Effector memory CD8-positive, alpha-beta T cell (primary cell): ENCODE measurements at regions not wholly inside any gene's neighbourhood (a gene's known extent, or its start where the extent isn't known, plus 50 kb on each side); places are given as distances from the start of the nearest gene placed in this dataset.

Source experiments
- ATAC-seq: fragments of 150-1000 bp; cut with Tn5 transposase; replicated peaks from 2 replicates; pipeline ENCODE4 v1.10.0; 2021; ENCODE audit warnings: mild to moderate bottlenecking, moderate library complexity
- DNase-seq, 3 experiments: peaks; one replicate each; pipeline ENCODE4 v3.0.0; 2021
- H3K27ac Mint-ChIP-seq, 2 donors: one replicate each; pipeline ENCODE4 v1.8.0; 2022; ENCODE audit warnings: mild to moderate bottlenecking in 2 of 2, mixed read lengths in 2 of 2, moderate library complexity in 2 of 2
- H3K27me3 Mint-ChIP-seq, 2 donors: one replicate each; pipeline ENCODE4 v1.8.0; 2022; ENCODE audit warnings: mixed read lengths in 2 of 2
- H3K36me3 Mint-ChIP-seq: one replicate; pipeline ENCODE4 v1.8.0; 2022; ENCODE audit warnings: mild to moderate bottlenecking, moderate library complexity, mixed read lengths; ENCODE audit not compliant: insufficient read depth
- H3K4me1 Mint-ChIP-seq, 2 donors: one replicate each; pipeline ENCODE4 v1.8.0; 2022; ENCODE audit warnings: low read depth in 2 of 2, mixed read lengths in 2 of 2
- H3K4me3 Mint-ChIP-seq, 2 donors: one replicate each; pipeline ENCODE4 v1.8.0; 2022; ENCODE audit warnings: mild to moderate bottlenecking in 2 of 2, mixed read lengths in 2 of 2, moderate library complexity in 2 of 2
- H3K9me3 Mint-ChIP-seq, 2 donors: one replicate each; pipeline ENCODE4 v1.8.0; 2022; ENCODE audit warnings: mixed read lengths in 2 of 2

GRCh38 chr1:98345417-98345816 is 316.1 kb upstream of the SNX7 start:
- Mint-ChIP-seq H3K9me3 (peaks cover 0 to 1% of the 10 kb centered on the region in 2 donors), H3K36me3 (no peaks in the 10 kb centered on the region), H3K4me3 (no peak overlapping the region), H3K4me1 (peaks cover 1 to 5% of the 10 kb centered on the region in 2 donors), H3K27me3 (no peaks in the 10 kb centered on the region), H3K27ac (no peak overlapping the region)
- ATAC-seq (no peak), DNase-seq (no peak)

DNA sequence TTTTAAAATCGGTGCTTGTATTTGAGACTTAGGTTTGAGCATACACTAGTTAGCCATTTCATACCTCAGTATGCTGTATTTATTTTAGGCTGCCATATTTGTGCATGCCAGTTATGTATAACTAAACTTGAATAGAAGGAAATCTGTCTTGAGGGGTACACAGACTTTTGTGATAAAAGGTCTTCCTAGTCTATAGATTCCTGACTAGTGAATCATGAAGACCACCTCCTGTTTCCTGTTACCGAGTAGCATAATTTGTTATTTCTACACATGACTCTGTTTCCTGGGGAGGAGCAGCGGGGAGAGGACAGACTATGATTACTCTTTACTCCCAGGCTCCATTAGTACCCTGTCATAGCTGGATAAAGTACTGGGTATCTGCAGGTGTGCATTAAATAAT is 316.8 kb upstream of the SNX7 start:
- H3K27ac Mint-ChIP-seq = no peak overlapping the region
- H3K4me3 Mint-ChIP-seq = no peak overlapping the region
- ATAC-seq (no peak), DNase-seq (no peak)
- H3K36me3 Mint-ChIP-seq = no peaks in the 10 kb centered on the region
- peaks cover 0 to 1% of the 10 kb centered on the region in 2 donors for H3K9me3 Mint-ChIP-seq
- H3K27me3 Mint-ChIP-seq = no peaks in the 10 kb centered on the region
- H3K4me1 Mint-ChIP-seq = peaks cover 1 to 5% of the 10 kb centered on the region in 2 donors

DNA sequence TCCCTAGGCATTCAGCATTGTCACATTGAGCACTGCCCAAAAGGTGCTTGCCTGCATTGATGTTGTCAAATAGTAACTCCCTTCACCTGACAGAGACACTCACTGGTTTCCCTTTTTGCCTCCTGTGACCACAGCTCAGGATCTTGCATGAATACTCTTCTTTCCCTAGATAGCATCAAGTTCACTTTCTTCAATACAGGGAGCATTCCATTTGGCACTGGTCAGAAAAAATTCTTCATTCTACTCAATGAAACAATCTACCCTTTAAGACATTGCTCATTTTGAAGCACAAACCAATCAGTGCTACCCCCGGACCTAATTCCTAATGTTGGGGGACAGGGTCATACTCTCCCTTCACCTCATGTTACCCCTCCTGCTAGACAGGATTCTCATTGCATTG is 319.0 kb upstream of the SNX7 start:
- ATAC-seq (no peak), DNase-seq (no peak)
- H3K4me1 Mint-ChIP-seq = peaks cover 1 to 5% of the 10 kb centered on the region in 2 donors
- no peaks in the 10 kb centered on the region for H3K36me3 Mint-ChIP-seq
- H3K4me3 Mint-ChIP-seq = no peak overlapping the region
- H3K9me3 Mint-ChIP-seq = no peaks in the 10 kb centered on the region
- peak overlapping the region in 1 of 2 donors; percentile 38 for H3K27ac Mint-ChIP-seq
- peaks cover 0 to 2% of the 10 kb centered on the region in 2 donors for H3K27me3 Mint-ChIP-seq

DNA sequence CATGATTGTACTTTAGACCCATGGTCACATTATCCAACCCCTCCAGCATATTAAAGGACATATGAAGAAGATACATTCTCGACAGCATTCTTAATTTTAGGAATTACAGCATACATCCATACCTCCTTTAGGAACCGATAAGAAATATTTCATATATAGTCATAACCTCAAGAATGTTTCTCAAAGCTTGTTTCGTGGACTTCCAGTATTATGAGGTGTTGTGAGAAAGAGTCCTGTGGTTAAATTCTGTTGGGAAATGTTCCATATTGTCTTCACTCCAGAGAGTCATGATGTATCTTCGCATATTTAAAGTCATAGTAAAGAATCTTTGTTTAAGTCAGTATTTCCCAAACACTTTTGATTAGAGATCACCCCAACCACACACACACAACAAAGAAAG is 321.0 kb upstream of the SNX7 start:
- H3K36me3 Mint-ChIP-seq = no peaks in the 10 kb centered on the region
- H3K9me3 Mint-ChIP-seq = no peaks in the 10 kb centered on the region
- H3K27ac Mint-ChIP-seq = no peak overlapping the region
- DNase-seq (no peak), ATAC-seq (no peak)
- H3K27me3 Mint-ChIP-seq = peaks cover 0 to 7% of the 10 kb centered on the region in 2 donors
- H3K4me3 Mint-ChIP-seq = no peak overlapping the region
- H3K4me1 Mint-ChIP-seq = peaks cover 4 to 5% of the 10 kb centered on the region in 2 donors

DNA sequence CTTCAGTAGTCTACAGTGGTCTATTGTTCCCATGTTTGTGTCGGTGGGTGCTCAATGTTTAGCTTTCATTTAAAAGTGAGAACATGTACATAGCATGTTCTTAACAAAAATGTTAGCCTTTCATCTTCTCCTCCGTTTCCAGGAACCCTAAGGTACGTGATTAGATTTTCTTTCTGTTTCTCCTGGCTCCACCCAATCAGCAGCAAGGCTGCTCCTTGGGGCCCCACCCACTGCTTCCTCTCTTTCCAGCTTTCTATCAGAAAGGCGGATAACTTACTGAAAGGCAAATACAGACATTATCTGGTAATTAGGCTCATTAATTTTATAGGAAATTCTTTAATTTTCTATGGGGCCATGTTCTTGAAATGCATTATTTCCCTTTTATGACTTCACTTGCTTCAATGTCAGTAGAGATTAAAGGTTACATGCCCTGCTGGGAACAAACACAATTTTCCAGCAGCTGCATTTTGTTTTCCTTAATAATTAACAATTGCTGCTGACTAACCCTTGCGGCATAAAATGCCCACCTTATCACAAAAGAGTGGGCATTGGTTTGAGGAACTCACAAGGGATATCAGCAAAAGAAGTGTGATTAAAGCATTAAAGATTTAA is 324.9 kb upstream of the SNX7 start:
- DNase-seq (no peak), ATAC-seq (no peak)
- peaks cover 0 to 7% of the 10 kb centered on the region in 2 donors for H3K27me3 Mint-ChIP-seq
- no peaks in the 10 kb centered on the region for H3K9me3 Mint-ChIP-seq
- H3K27ac Mint-ChIP-seq = no peak overlapping the region
- no peak overlapping the region for H3K4me3 Mint-ChIP-seq
- no peaks in the 10 kb centered on the region for H3K36me3 Mint-ChIP-seq
- peaks cover 14 to 16% of the 10 kb centered on the region in 2 donors for H3K4me1 Mint-ChIP-seq

- Mint-ChIP-seq H3K9me3 (no peaks in the 10 kb centered on the region), H3K4me3 (no peak overlapping the region)
These were observed 327.6 kb upstream of the SNX7 start for GRCh38 chr1:98333936-98334335.

DNA sequence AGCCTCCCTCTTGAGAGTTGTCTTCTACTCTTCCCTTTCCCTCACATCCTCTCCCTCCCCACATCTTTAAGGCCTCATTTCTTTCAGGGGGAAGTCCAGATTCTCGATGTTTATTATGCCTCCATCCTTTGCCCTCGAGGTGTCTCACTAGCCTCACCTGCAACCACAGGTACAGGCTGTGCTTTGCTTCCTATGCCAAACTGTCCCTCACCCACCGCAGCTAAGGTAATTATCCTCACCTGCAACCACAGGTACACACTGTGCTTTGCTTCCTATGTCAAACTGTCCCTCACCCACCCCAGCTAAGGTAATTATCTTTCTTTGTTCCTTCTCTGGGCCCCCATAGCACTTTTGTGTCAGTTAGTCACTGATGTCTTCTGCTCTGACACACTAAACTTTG is 328.1 kb upstream of the SNX7 start:
- no peaks in the 10 kb centered on the region for H3K9me3 Mint-ChIP-seq
- no peaks in the 10 kb centered on the region for H3K36me3 Mint-ChIP-seq
- H3K4me3 Mint-ChIP-seq = no peak overlapping the region
- H3K4me1 Mint-ChIP-seq = peaks cover 19 to 20% of the 10 kb centered on the region in 2 donors
- ATAC-seq (no peak), DNase-seq (no peak)
- peaks cover 0 to 7% of the 10 kb centered on the region in 2 donors for H3K27me3 Mint-ChIP-seq
- peak overlapping the region in 1 of 2 donors; percentile 9 for H3K27ac Mint-ChIP-seq

More at GRCh38 chr1:98333936-98334335, 327.6 kb upstream of the SNX7 start:
- DNase-seq (no peak), ATAC-seq (no peak)
- Mint-ChIP-seq H3K27ac (peak overlapping the region in 1 of 2 donors; percentile 9), H3K36me3 (no peaks in the 10 kb centered on the region), H3K27me3 (peaks cover 0 to 7% of the 10 kb centered on the region in 2 donors), H3K4me1 (peaks cover 15 to 16% of the 10 kb centered on the region in 2 donors)

DNA sequence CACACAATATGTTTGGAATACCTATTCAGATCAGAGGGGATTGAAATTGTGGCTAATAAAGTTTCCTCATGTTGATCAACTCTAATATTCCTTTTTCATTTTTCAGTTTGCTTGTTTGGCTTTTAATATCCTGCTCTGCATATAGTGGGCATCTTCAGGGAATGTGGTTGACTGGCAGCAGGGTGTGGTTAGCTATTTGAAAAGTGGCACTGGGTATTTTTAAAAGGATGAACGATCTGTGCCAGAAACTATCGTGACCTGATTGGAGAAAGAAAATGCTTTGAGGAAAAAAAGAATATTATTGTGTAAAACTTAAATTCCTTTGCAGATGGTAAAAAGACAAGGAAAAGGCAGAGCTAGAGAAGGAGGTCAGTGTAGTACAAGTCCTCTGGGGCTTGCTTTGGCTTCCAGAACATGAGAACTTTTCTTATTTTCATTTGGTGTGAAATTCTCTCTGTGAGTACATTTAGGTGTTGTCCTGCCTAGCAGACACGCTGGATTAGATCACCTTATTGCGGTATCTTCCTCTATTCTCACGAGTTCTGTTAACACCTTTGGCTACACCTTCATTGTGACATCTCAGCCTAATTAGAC is 329.7 kb upstream of the SNX7 start:
- DNase-seq (no peak), ATAC-seq (peak; percentile 46)
- Mint-ChIP-seq H3K36me3 (no peaks in the 10 kb centered on the region), H3K4me3 (no peak overlapping the region), H3K27ac (no peak overlapping the region), H3K9me3 (no peaks in the 10 kb centered on the region), H3K4me1 (peaks cover 22 to 23% of the 10 kb centered on the region in 2 donors), H3K27me3 (no peaks in the 10 kb centered on the region)

DNA sequence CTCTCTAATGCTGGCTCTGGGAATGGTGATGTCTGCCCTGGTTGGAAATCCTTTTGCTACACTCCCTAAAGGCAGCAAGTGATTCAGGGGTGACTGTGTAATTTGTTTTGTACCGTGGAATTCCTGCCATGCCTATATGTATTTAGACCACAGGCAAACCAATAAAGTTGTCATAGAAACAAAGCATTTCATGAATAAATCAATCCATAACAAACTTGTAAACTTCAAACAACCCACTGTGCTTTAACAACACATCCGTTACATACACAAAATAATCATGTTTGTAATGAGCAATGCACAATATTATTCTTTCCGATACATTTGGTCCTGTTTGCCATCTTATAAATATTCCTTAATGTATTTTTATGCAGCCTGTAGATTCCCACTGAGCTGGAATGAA is 330.3 kb upstream of the SNX7 start:
- Mint-ChIP-seq H3K4me3 (no peak overlapping the region), H3K4me1 (peaks cover 20 to 23% of the 10 kb centered on the region in 2 donors), H3K36me3 (no peaks in the 10 kb centered on the region), H3K27ac (no peak overlapping the region), H3K27me3 (no peaks in the 10 kb centered on the region), H3K9me3 (no peaks in the 10 kb centered on the region)
- no peak for DNase-seq
- no peak for ATAC-seq

- Mint-ChIP-seq H3K4me3 (no peak overlapping the region), H3K4me1 (peaks cover 23 to 27% of the 10 kb centered on the region in 2 donors), H3K27me3 (no peaks in the 10 kb centered on the region), H3K36me3 (no peaks in the 10 kb centered on the region), H3K9me3 (no peaks in the 10 kb centered on the region), H3K27ac (no peak overlapping the region)
- DNase-seq (no peak), ATAC-seq (no peak)
These were observed 331.3 kb upstream of the SNX7 start for GRCh38 chr1:98330224-98330623.

DNA sequence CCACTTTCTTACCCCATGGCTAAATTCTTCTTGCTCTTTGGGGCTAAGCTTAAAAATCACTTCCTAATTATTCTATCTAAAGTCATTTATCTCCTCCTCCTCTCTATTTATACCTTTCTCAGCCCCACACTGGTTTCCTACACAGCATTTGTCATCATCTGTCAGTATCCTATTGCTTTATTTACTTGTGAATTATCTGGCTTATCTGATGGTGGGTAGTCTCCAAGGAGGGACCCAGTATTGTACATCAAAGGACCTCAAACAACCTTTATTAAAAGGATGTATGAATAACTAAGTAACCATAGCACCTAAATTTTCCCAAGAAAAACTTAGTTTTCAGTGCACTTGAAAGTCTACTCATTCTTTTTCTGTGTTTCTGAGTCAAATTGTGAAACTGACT is 332.7 kb upstream of the SNX7 start:
- no peak overlapping the region for H3K4me3 Mint-ChIP-seq
- H3K36me3 Mint-ChIP-seq = no peaks in the 10 kb centered on the region
- H3K27me3 Mint-ChIP-seq = no peaks in the 10 kb centered on the region
- H3K27ac Mint-ChIP-seq = no peak overlapping the region
- H3K9me3 Mint-ChIP-seq = no peaks in the 10 kb centered on the region
- no peak for DNase-seq
- H3K4me1 Mint-ChIP-seq = peaks cover 31 to 40% of the 10 kb centered on the region in 2 donors
- ATAC-seq = no peak

GRCh38 chr1:98327220-98327861 is 334.2 kb upstream of the SNX7 start:
- DNase-seq = no peak
- H3K27ac Mint-ChIP-seq = no peak overlapping the region
- no peak overlapping the region for H3K4me3 Mint-ChIP-seq
- H3K36me3 Mint-ChIP-seq = no peaks in the 10 kb centered on the region
- no peaks in the 10 kb centered on the region for H3K9me3 Mint-ChIP-seq
- no peaks in the 10 kb centered on the region for H3K27me3 Mint-ChIP-seq
- no peak for ATAC-seq
- H3K4me1 Mint-ChIP-seq = peaks cover 32 to 46% of the 10 kb centered on the region in 2 donors

DNA sequence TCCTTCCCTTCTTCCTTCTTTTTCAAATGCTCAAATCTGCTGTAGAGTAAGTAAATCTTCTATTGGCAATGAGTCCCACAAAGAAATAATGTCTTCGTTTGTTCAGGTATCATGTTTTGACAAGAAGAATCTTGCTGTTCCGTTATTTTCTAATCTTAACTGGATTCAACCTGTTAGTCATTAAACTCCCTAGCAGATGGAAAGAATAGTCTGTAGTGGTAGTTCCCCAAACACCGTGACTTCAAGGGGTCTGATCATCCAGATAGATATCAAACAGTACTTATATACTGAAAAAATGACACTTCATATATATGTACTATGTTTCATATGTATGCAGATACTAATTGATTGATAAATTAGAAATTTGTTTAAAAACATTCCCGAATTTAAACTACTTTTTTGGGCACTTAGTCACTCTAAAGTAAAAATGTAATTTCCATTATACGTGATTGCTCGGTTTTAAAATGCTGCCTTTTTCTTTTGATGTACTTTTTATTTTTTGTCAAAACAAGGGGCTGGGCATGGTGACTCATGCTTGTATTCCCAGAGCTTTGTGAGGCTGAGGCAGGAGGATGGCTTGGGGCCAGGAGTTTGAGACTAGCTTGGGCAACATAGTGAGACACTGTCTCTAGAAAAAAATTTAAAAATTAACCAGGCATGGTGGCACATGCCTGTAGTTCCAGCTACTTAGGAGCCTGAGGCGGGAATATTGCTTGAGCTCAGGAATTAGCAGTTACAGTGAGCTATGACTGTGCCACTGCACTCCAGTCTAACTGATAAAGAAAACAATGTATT is 335.7 kb upstream of the SNX7 start:
- H3K36me3 Mint-ChIP-seq = no peaks in the 10 kb centered on the region
- ATAC-seq = no peak
- DNase-seq = no peak
- H3K9me3 Mint-ChIP-seq = no peaks in the 10 kb centered on the region
- H3K4me1 Mint-ChIP-seq = peaks cover 24 to 41% of the 10 kb centered on the region in 2 donors
- no peak overlapping the region for H3K4me3 Mint-ChIP-seq
- no peak overlapping the region for H3K27ac Mint-ChIP-seq
- H3K27me3 Mint-ChIP-seq = no peaks in the 10 kb centered on the region
